ENCODE measurements at regions not wholly inside any gene's neighbourhood (a gene's known extent, or its start where the extent isn't known, plus 50 kb on each side); places are given as distances from the start of the nearest gene placed in this dataset.

GRCh38 chr4:169907705-169908104 lies 118.5 kb downstream of the MFAP3L start:
- no peak for TF ChIP-seq CTCF (IDR thresholded peaks at IDR 0.05)
- no peak for TF ChIP-seq POLR2AphosphoS5 (IDR thresholded peaks at IDR 0.05)
